GM18861 (cell line): ENCODE measurements at regions not wholly inside any gene's neighbourhood (a gene's known extent, or its start where the extent isn't known, plus 50 kb on each side); places are given as distances from the start of the nearest gene placed in this dataset.
"Not testable (repeated sequence)": the region's sequence is repeated elsewhere in the genome, so short reads cannot be mapped to it uniquely, and the experiment has no call there.

ENCODE experiments used
- ATAC-seq: cut with Tn5 transposase; IDR thresholded peaks from one replicate; pipeline ENCODE4 v1.9.1; 2021; ENCODE audit not compliant: unreplicated experiment

GRCh38 chr14:44620121-44621019 is 113.3 kb upstream of the FSCB start:
- no peak for ATAC-seq

- no peak for ATAC-seq
These were observed 109.1 kb upstream of the FSCB start for GRCh38 chr14:44616204-44616603.

- ATAC-seq, result no peak
These were observed 106.1 kb upstream of the FSCB start for GRCh38 chr14:44613061-44613712.

- no peak for ATAC-seq
These were observed 104.9 kb upstream of the FSCB start for GRCh38 chr14:44612002-44612401.

GRCh38 chr14:44609876-44610510 is 102.9 kb upstream of the FSCB start:
- ATAC-seq, result no peak

GRCh38 chr14:44609201-44609600 is 102.1 kb upstream of the FSCB start:
- no peak for ATAC-seq

GRCh38 chr14:44607701-44608100 is 100.6 kb upstream of the FSCB start:
- ATAC-seq, result no peak

- ATAC-seq, result no peak
These were observed 99.5 kb upstream of the FSCB start for GRCh38 chr14:44606576-44606975.

- not testable (repeated sequence) for ATAC-seq
These were observed 94.2 kb upstream of the FSCB start for GRCh38 chr14:44601266-44601665.

GRCh38 chr14:44589180-44589579 is 82.1 kb upstream of the FSCB start:
- ATAC-seq, result no peak

- ATAC-seq, result no peak
These were observed 79.8 kb upstream of the FSCB start for GRCh38 chr14:44586910-44587309.

GRCh38 chr14:44576356-44576755 is 69.3 kb upstream of the FSCB start:
- ATAC-seq, result no peak

GRCh38 chr14:44567997-44568396 is 60.9 kb upstream of the FSCB start:
- ATAC-seq, result no peak

GRCh38 chr14:44565968-44566367 is 58.9 kb upstream of the FSCB start:
- no peak for ATAC-seq

- no peak for ATAC-seq
These were observed 57.8 kb upstream of the FSCB start for GRCh38 chr14:44564908-44565307.
